GM18951 (cell line): ENCODE measurements at regions not wholly inside any gene's neighbourhood (a gene's known extent, or its start where the extent isn't known, plus 50 kb on each side); places are given as distances from the start of the nearest gene placed in this dataset.

Experiments used
- POLR2A ChIP-seq: IDR thresholded peaks from 4 replicates; pipeline ENCODE4 v1.6.1; 2011; ENCODE audit warnings: mild to moderate bottlenecking; ENCODE audit not compliant: insufficient read length, insufficient read depth; ENCODE audit errors: extremely low read depth
- in situ Hi-C: fragments of 300-500 bp; cut with MboI; formaldehyde crosslinking; loops from one replicate; pipeline ENCODE4 v1.12.0; 2022; ENCODE audit warnings: low sequenced_read_pairs, mixed read lengths, inconsistent platforms; ENCODE audit not compliant: unreplicated experiment

GRCh38 chr22:34878171-34878570, 187.8 kb upstream of the ISX start:
- in situ Hi-C loops = no loop called here
- TF ChIP-seq POLR2A = no peak

- TF ChIP-seq POLR2A = no peak
- in situ Hi-C loops = no loop called here
These were observed 187.0 kb upstream of the ISX start for GRCh38 chr22:34879001-34879400.

GRCh38 chr22:34880662-34881061, 185.3 kb upstream of the ISX start:
- TF ChIP-seq POLR2A = no peak
- in situ Hi-C loops = no loop called here

DNA sequence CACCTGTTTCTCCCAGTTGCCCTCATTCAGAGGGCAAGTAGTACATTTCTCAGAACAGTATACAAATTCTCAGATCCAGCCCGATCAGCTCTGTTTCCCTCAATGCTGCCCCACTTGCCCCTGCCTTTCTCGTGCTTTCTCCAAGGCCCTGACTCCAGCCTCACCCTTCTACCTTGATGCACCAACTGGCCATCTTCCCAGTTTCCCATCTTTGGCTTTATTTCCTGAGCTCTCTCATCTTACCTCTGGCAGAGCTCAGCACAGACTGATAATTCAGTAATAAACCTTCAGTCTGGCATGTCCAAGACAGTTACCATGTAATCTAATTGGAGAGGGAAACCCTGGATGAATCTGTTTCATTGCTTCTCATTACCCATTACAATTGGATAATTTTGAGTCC, 184.5 kb upstream of the ISX start:
- in situ Hi-C loops = no loop called here
- no peak for TF ChIP-seq POLR2A

DNA sequence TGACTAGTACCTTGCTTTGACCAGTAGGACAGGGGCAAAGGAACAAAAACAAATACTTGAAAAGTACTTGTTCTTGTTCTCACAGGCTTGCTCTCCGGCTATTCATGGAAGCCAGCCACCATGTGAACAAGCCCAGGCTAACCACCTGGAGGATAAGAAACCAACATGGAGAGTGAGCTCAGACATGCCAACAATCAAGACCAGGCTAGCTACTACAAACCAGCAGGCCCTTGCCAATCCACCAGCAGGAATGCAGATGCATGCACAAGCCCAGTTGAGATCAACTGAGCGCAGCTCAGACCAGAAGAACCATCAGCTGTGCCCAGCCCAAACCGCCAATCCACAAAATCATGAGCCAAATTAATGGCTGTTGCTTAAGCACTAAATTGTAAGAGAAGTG, 180.1 kb upstream of the ISX start:
- in situ Hi-C loops = no loop called here

GRCh38 chr22:34886391-34886790, 179.6 kb upstream of the ISX start:
- in situ Hi-C loops = no loop called here
- no peak for TF ChIP-seq POLR2A

More for the DNA sequence above, 180.1 kb upstream of the ISX start:
- no peak for TF ChIP-seq POLR2A

DNA sequence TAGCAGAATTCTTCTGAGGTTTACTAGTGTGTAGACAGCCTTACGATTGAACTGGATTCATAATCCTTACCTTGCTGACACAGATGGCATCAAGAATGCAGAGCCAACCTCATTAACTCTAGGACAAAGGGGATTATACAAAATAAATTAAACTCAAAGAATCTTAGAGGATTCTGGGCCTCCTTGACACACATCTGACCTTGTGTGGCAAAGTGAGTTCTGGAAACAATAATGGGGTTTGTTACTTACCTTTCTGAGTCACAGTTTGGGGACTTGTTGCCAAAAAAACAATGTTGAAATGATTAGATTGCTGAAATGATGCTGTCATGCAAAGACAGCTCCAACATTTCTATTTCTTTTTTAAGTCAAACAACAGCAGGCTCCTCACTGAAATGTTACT, 179.1 kb upstream of the ISX start:
- in situ Hi-C loops = no loop called here

GRCh38 chr22:34897126-34897525, 168.8 kb upstream of the ISX start:
- TF ChIP-seq POLR2A = no peak
- in situ Hi-C loops = no loop called here

More for the DNA sequence above, 179.1 kb upstream of the ISX start:
- no peak for TF ChIP-seq POLR2A

DNA sequence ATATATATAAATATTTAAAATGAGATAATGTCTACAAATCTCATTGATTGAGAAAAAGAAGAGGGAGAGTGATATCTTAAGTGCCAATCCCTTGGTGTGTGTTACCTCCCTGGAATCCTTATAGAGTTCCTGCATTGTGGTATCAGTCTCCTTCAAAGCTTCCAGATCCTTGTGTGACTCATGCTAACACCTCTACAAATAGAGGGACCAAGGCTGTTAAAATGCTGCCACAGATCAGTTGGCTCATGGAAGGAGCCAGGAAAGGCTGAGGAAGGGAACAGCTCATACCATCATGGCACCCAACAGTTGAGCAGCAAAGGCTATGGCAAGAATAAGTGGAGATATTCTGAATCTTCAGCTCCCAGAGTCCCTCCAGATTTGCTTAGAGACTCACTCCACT, 163.6 kb upstream of the ISX start:
- no peak for TF ChIP-seq POLR2A
- in situ Hi-C loops = no loop called here

DNA sequence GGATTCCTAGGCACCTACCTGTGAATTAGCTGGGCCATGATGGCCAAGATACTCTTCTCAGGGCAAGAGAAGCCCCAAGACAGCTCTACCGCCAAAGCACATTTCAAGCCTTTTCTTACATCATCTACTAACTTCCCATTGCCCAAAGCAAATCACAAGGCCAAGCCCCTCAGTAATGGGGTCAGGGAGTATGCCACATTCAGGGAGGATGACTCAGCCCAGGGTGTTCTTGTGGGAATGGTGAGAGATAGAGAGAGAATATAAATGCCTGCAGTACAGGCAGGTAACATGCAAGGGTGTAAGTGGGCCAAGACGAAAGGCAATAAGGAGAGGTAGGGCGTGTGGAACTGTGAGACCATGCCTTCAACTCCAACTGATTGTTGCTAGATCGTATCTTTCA, 162.5 kb upstream of the ISX start:
- in situ Hi-C loops = no loop called here
- no peak for TF ChIP-seq POLR2A

DNA sequence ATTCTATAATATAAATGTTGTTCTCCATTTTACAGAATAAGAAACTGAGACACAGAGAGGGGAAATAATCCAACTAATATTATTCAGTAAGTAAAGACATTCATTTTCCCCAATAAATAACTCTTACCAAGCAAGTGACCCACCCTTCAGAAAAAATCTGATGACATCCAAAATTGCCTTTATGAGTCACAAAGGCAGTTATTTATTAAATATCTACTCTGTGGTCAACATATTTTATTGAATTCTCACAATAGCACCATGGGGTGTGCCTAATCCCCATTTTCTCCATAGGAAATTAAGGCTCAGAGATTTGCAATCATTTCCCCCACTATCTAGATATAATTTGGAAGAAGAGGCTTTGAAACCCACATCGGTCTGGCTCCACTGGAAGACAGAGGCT, 161.5 kb upstream of the ISX start:
- TF ChIP-seq POLR2A = no peak
- in situ Hi-C loops = no loop called here

GRCh38 chr22:34913826-34914225, 152.1 kb upstream of the ISX start:
- no peak for TF ChIP-seq POLR2A
- in situ Hi-C loops = no loop called here

DNA sequence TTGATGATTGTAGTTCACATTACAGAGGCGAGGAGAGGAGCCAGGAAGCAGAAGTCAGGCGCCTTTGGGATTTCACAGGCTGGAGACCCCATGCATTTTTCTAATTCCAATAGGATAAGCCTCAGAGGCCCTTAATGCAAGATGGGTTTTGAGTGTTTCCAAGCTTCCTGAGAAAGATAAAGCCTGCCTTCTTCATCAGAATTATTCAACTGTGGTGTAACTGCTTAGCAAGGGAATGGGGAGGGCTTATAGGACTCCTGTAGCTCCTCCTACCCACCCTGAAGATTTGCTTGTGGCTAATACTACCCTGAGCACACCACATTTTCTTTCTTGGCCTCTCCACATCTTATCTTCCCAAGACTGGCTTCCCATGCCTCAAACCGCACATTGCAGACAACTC, 151.1 kb upstream of the ISX start:
- in situ Hi-C loops = no loop called here
- no peak for TF ChIP-seq POLR2A

GRCh38 chr22:34917239-34917638, 148.7 kb upstream of the ISX start:
- TF ChIP-seq POLR2A = no peak

GRCh38 chr22:34931026-34931425, 134.9 kb upstream of the ISX start:
- no peak for TF ChIP-seq POLR2A
- in situ Hi-C loops = no loop called here

More at GRCh38 chr22:34917239-34917638, 148.7 kb upstream of the ISX start:
- in situ Hi-C loops = no loop called here

GRCh38 chr22:34934261-34934660, 131.7 kb upstream of the ISX start:
- in situ Hi-C loops = no loop called here
- TF ChIP-seq POLR2A = no peak

GRCh38 chr22:34943830-34944229, 122.1 kb upstream of the ISX start:
- in situ Hi-C loops = no loop called here
- TF ChIP-seq POLR2A = no peak
